Spleen (tissue), 11 donors: ENCODE measurements at regions not wholly inside any gene's neighbourhood (a gene's known extent, or its start where the extent isn't known, plus 50 kb on each side); places are given as distances from the start of the nearest gene placed in this dataset.
A peak's percentile ranks its signal among the peaks of the same experiment; 100 is the strongest.

Experiments
- DNase-seq: peaks from one replicate; pipeline ENCODE4 v3.0.0-alpha.2; 2020
- H3K27ac ChIP-seq, 8 donors: fragments of 200-600 bp; sonication (generic) in 7 of 8; 1 replicate in 4 of 8; 2 replicates in 4 of 8; pipeline versions ENCODE4 v1.5.0 to v1.8.0; 2016 to 2021; ENCODE audit warnings: inconsistent platforms in 4 of 8, mild to moderate bottlenecking in 4 of 8, moderate library complexity in 1 of 8
- H3K27me3 ChIP-seq, 7 donors: fragments of 200-600 bp; sonication (generic) in 6 of 7; replicated peaks in 1 of 7; 1 replicate in 4 of 7; 2 replicates in 3 of 7; pipeline versions ENCODE4 v1.5.0 to v1.8.0; 2016 to 2021; ENCODE audit warnings: inconsistent platforms in 3 of 7, mild to moderate bottlenecking in 1 of 7
- H3K36me3 ChIP-seq, 6 donors: fragments of 200-600 bp; sonication (generic) in 5 of 6; 1 replicate in 4 of 6; 2 replicates in 2 of 6; pipeline versions ENCODE4 v1.5.0 to v1.8.0; 2016 to 2021; ENCODE audit warnings: inconsistent platforms in 2 of 6
- H3K4me1 ChIP-seq, 6 donors: fragments of 200-600 bp; sonication (generic) in 5 of 6; 1 replicate in 3 of 6; 2 replicates in 3 of 6; pipeline versions ENCODE4 v1.5.0 to v1.8.0; 2016 to 2021; ENCODE audit warnings: inconsistent platforms in 3 of 6
- H3K4me3 ChIP-seq, 8 donors: fragments of 200-600 bp; sonication (generic) in 7 of 8; 1 replicate in 4 of 8; 2 replicates in 4 of 8; pipeline versions ENCODE4 v1.5.0 to v1.8.0; 2016 to 2021; ENCODE audit warnings: inconsistent platforms in 4 of 8, mild to moderate bottlenecking in 4 of 8, moderate library complexity in 2 of 8
- H3K9me3 ChIP-seq, 8 donors: fragments of 200-600 bp; sonication (generic) in 7 of 8; 1 replicate in 4 of 8; 2 replicates in 4 of 8; pipeline versions ENCODE4 v1.5.0 to v1.8.0; 2016 to 2021; ENCODE audit warnings: inconsistent platforms in 4 of 8
- POLR2A ChIP-seq, 3 donors: fragments of 450-650 bp; IDR thresholded peaks; one replicate each; pipeline ENCODE4 v1.5.1; 2017; ENCODE audit warnings: antibody characterized with exemption in 3 of 3, mild to moderate bottlenecking in 1 of 3
- POLR2AphosphoS5 ChIP-seq, 3 donors: sonication (generic); formaldehyde crosslinking; IDR thresholded peaks; one replicate each; pipeline ENCODE4 v1.5.1; 2017; ENCODE audit warnings: antibody characterized with exemption in 3 of 3
- WGBS, 5 donors: extraction: QIAGEN DNeasy Blood & Tissue Kit in 3 of 5; methylation state at CpG; one replicate each; pipeline versions ENCODE4 v1.1.5 to v1.1.7; 2013 to 2018; 5-methylcytosine and 5-hydroxymethylcytosine counted together
- intact Hi-C: fragments of 100-400 bp; cut with DNase I; formaldehyde crosslinking; loops from one replicate; pipeline ENCODE4 v1.15.0; 2023; ENCODE audit warnings: low total_unique reads
- TF ChIP-seq, protein P1 (sequence below), 11 experiments: fragments of 200-600 bp in 7 of 11; fragments of 450-650 bp in 4 of 11; sonication (generic) in 4 of 11; IDR thresholded peaks in 8 of 11; conservative IDR thresholded peaks in 3 of 11; 1 replicate in 7 of 11; 2 replicates in 4 of 11; pipeline versions ENCODE4 v1.4.0 to v1.8.0; 2016 to 2021; ENCODE audit warnings: antibody characterized with exemption in 11 of 11, inconsistent platforms in 4 of 11, mild to moderate bottlenecking in 1 of 11
- donor health status: healthy with polysubstance abuse.
- donor health status: DM: no; HTN: no; CAD: no; lungs with moderate emphysema.
- donor health status: DM: no; HTN: no; CAD: no.
- donor health status: Bipolar disorder and iron deficiency.
- donor health status: healthy.
- donor health status: DM: no; HTN: no; CAD: no.
- donor health status: DM: yes; HTN: yes; CAD: no.

DNA sequence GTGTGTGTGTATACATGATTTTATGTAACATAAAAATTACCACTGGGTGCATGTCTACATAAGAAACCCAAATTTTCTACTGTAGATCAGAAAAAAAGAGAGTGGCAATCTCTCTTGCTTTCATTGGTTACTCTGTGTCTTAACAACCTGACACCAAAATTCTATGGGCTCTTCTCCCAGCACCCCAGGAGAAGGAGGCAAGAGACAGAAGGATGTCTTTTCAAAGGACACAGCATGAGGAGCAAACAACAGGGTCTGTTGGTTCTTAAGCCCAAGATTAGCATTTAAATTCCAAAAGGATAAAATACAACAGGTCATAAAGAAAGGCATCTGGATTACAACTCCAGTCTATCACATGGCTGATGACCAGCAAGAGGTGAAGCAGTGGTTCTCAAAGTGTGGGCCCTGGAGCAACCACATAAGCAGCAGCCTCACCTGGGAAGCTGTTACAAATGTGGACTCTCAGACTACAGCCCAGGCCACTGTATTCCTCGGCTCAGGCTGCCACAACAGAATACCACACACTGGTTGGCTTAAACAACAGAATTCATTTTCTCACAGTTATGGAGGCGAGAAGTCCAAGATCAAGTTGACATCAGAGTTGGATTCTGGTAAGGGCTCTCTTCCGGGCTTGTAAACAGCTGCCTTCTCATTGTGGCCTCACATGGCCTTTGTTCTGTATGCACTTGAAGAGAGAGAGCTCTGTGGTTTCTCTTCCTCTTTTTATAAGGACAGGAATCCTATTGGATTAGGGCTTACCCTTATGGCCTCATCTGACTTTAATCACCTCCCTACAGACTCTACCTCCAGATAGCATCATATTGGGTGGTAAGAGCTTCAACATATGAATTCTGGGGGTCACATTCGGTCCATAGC is 79.8 kb upstream of the RNF152 start:
- 74 to 81% (median 78%) methylated on average over 4 of the region's 4 CpGs for WGBS, 5 donors
- TF ChIP-seq POLR2A (IDR thresholded peaks at IDR 0.05) (no peak), POLR2AphosphoS5 (IDR thresholded peaks at IDR 0.05) (no peak)
- TF ChIP-seq, protein P1, sequence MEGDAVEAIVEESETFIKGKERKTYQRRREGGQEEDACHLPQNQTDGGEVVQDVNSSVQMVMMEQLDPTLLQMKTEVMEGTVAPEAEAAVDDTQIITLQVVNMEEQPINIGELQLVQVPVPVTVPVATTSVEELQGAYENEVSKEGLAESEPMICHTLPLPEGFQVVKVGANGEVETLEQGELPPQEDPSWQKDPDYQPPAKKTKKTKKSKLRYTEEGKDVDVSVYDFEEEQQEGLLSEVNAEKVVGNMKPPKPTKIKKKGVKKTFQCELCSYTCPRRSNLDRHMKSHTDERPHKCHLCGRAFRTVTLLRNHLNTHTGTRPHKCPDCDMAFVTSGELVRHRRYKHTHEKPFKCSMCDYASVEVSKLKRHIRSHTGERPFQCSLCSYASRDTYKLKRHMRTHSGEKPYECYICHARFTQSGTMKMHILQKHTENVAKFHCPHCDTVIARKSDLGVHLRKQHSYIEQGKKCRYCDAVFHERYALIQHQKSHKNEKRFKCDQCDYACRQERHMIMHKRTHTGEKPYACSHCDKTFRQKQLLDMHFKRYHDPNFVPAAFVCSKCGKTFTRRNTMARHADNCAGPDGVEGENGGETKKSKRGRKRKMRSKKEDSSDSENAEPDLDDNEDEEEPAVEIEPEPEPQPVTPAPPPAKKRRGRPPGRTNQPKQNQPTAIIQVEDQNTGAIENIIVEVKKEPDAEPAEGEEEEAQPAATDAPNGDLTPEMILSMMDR (IDR thresholded peaks at IDR 0.05 in 8 of 11, conservative IDR thresholded peaks at IDR 0.05 in 3 of 11): no peak
- Histone ChIP-seq H3K27ac (peak overlapping the region in 1 of 8 donors; percentile 26), H3K4me1 (no peaks in the 10 kb centered on the region), H3K36me3 (no peaks in the 10 kb centered on the region), H3K27me3 (no peaks in the 10 kb centered on the region), H3K4me3 (no peak overlapping the region), H3K9me3 (no peaks in the 10 kb centered on the region)
- no peak for DNase-seq
- intact Hi-C loops: no loop called here

DNA sequence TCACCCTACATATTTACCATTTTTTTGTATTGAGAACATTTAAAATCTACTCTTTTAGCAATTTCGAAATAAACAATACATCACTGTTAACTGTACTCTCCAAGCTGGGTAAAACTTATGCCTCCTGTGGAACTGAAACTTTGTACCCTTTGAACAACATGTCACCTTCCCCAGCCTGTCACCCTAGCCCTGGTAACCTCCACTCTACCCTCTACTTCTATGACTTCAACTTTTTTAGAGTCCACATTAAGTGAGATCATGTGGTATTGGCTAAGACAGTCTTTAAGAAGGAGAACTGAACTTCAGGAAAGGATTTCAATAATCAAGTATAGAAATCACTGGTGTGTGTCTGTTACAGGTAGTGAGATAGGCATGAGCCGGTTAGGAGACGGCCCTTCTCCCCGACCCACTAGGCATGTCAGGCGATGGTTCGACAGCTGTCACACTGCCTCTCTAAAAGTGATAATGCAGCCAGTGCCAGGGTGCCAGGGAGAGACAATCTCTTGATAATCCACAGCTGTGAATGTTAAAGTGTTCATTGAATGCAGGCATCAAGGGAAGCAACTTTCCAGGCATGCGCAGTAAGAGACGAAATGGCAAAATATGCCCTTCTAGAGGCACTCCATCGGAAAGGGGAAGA is 74.6 kb upstream of the RNF152 start:
- no peaks in the 10 kb centered on the region for H3K9me3 ChIP-seq
- H3K36me3 ChIP-seq: no peaks in the 10 kb centered on the region
- DNase-seq: no peak
- intact Hi-C loops: no loop called here
- WGBS, 5 donors: 91 to 96% (median 94%) methylated on average over 9 of the region's 9 CpGs
- no peak overlapping the region for H3K4me3 ChIP-seq
- TF ChIP-seq POLR2A (IDR thresholded peaks at IDR 0.05) (no peak), POLR2AphosphoS5 (IDR thresholded peaks at IDR 0.05) (no peak)
- TF ChIP-seq, protein P1 (IDR thresholded peaks at IDR 0.05 in 8 of 11, conservative IDR thresholded peaks at IDR 0.05 in 3 of 11): no peak
- no peaks in the 10 kb centered on the region for H3K4me1 ChIP-seq
- peaks cover 0 to 3% (median 0%) of the 10 kb centered on the region in 7 donors for H3K27me3 ChIP-seq
- H3K27ac ChIP-seq: no peak overlapping the region

GRCh38 chr18:61965311-61965710 is 72.5 kb upstream of the RNF152 start:
- intact Hi-C loops: no loop called here
- H3K4me3 ChIP-seq: no peak overlapping the region
- no peak for TF ChIP-seq POLR2AphosphoS5 (IDR thresholded peaks at IDR 0.05)
- no peak for TF ChIP-seq POLR2A (IDR thresholded peaks at IDR 0.05)
- no peak for DNase-seq
- no peaks in the 10 kb centered on the region for H3K4me1 ChIP-seq
- no peaks in the 10 kb centered on the region for H3K9me3 ChIP-seq
- H3K27ac ChIP-seq: no peak overlapping the region
- peaks cover 0 to 15% (median 0%) of the 10 kb centered on the region in 7 donors for H3K27me3 ChIP-seq
- 83 to 91% (median 85%) methylated on average over 6 of the region's 6 CpGs for WGBS, 5 donors
- no peaks in the 10 kb centered on the region for H3K36me3 ChIP-seq

DNA sequence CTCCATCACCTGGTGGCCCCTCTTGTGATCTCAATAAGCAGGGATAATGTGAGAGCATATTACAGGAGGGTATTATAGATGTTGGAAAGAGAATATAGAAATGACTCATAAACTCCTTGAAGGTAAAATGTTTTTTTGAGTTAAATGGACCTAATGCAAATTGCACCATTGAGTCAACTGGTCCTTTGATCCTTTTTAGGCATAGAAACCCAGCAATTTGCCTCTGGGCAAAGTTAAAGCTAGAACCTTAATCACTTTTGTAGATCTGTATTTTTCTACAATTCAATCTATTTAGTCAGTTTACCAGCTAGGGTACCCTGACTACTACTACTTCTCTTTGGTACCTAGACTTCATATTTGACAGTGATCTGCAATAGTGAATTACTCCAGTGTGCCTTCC is 71.8 kb upstream of the RNF152 start:
- Histone ChIP-seq H3K4me1 (no peaks in the 10 kb centered on the region), H3K4me3 (no peak overlapping the region), H3K27me3 (peaks cover 0 to 15% (median 0%) of the 10 kb centered on the region in 7 donors), H3K9me3 (no peaks in the 10 kb centered on the region), H3K36me3 (no peaks in the 10 kb centered on the region), H3K27ac (no peak overlapping the region)
- TF ChIP-seq, protein P1 (IDR thresholded peaks at IDR 0.05 in 8 of 11, conservative IDR thresholded peaks at IDR 0.05 in 3 of 11): no peak
- TF ChIP-seq POLR2AphosphoS5 (IDR thresholded peaks at IDR 0.05) (no peak), POLR2A (IDR thresholded peaks at IDR 0.05) (no peak)
- intact Hi-C loops: no loop called here
- no peak for DNase-seq
